Astrocyte (in vitro differentiated cells and primary cell): ENCODE measurements at regions not wholly inside any gene's neighbourhood (a gene's known extent, or its start where the extent isn't known, plus 50 kb on each side); places are given as distances from the start of the nearest gene placed in this dataset.
"Not testable (repeated sequence)": the region's sequence is repeated elsewhere in the genome, so short reads cannot be mapped to it uniquely, and the experiment has no call there.

Experiments used
- DNase-seq: peaks from one replicate; pipeline ENCODE4 v3.0.0-alpha.2; 2010; ENCODE audit warnings: low read depth
- FAIRE-seq: peaks from 2 replicates; lab custom pipeline; 2011; peaks lifted over from hg19 to GRCh38; lab: Jason Lieb, UNC
- H2AFZ ChIP-seq: 2 replicates; pipeline ENCODE4 v1.6.0; 2012; ENCODE audit warnings: low read depth, low read length, inconsistent platforms
- H3K27ac ChIP-seq: 2 replicates; pipeline ENCODE4 v1.5.1; 2011; ENCODE audit warnings: low read depth, low read length, inconsistent platforms
- H3K27me3 ChIP-seq: 2 replicates; pipeline ENCODE4 v1.6.0; 2011; ENCODE audit warnings: low read length, inconsistent platforms; ENCODE audit not compliant: insufficient read depth
- H3K36me3 ChIP-seq: 2 replicates; pipeline ENCODE4 v1.5.1; 2011; ENCODE audit warnings: low read length, inconsistent platforms; ENCODE audit not compliant: insufficient read depth
- H3K4me1 ChIP-seq: 2 replicates; pipeline ENCODE4 v1.5.1; 2011; ENCODE audit warnings: low read length, inconsistent platforms; ENCODE audit not compliant: insufficient read depth
- H3K4me2 ChIP-seq: 2 replicates; pipeline ENCODE4 v1.6.0; 2012; ENCODE audit warnings: low read length, inconsistent platforms
- H3K4me3 ChIP-seq: 2 replicates; pipeline ENCODE4 v1.5.1; 2011; ENCODE audit warnings: low read depth, mild to moderate bottlenecking, low read length, inconsistent platforms; ENCODE audit not compliant: insufficient read depth
- H3K79me2 ChIP-seq: 2 replicates; pipeline ENCODE4 v1.6.0; 2012; ENCODE audit warnings: mild to moderate bottlenecking, low read length, inconsistent platforms; ENCODE audit not compliant: insufficient read depth
- H3K9ac ChIP-seq: 2 replicates; pipeline ENCODE4 v1.6.0; 2012; ENCODE audit warnings: mild to moderate bottlenecking, low read length, inconsistent platforms
- H3K9me3 ChIP-seq: 2 replicates; pipeline ENCODE4 v1.5.1; 2012; ENCODE audit warnings: low read depth, mild to moderate bottlenecking, low read length, inconsistent platforms; ENCODE audit not compliant: insufficient read depth
- H4K20me1 ChIP-seq: 2 replicates; pipeline ENCODE4 v1.6.0; 2012; ENCODE audit warnings: low read length, inconsistent platforms; ENCODE audit not compliant: insufficient read depth
- H3K27ac Mint-ChIP-seq: one replicate; pipeline ENCODE4 v1.8.0; 2021; ENCODE audit warnings: mild to moderate bottlenecking, mixed read lengths; ENCODE audit not compliant: unreplicated experiment
- H3K27me3 Mint-ChIP-seq: one replicate; pipeline ENCODE4 v1.8.0; 2021; ENCODE audit warnings: low read depth, mixed read lengths; ENCODE audit not compliant: unreplicated experiment
- H3K36me3 Mint-ChIP-seq: one replicate; pipeline ENCODE4 v1.8.0; 2021; ENCODE audit warnings: low read depth, mixed read lengths; ENCODE audit not compliant: unreplicated experiment
- H3K4me1 Mint-ChIP-seq: one replicate; pipeline ENCODE4 v1.8.0; 2021; ENCODE audit warnings: low read depth, mixed read lengths; ENCODE audit not compliant: unreplicated experiment
- H3K4me3 Mint-ChIP-seq: one replicate; pipeline ENCODE4 v1.8.0; 2021; ENCODE audit warnings: mild to moderate bottlenecking, moderate library complexity, mixed read lengths; ENCODE audit not compliant: unreplicated experiment
- H3K9me3 Mint-ChIP-seq: one replicate; pipeline ENCODE4 v1.8.0; 2021; ENCODE audit warnings: mild to moderate bottlenecking, mixed read lengths; ENCODE audit not compliant: unreplicated experiment
- CTCF ChIP-seq: IDR thresholded peaks from 2 replicates; pipeline ENCODE4 v1.5.1; 2011; ENCODE audit warnings: low read depth, mild to moderate bottlenecking, inconsistent platforms, low read length, moderate library complexity; ENCODE audit not compliant: insufficient read depth
- EZH2 ChIP-seq: IDR thresholded peaks from 2 replicates; pipeline ENCODE4 v1.6.1; 2012; ENCODE audit warnings: mild to moderate bottlenecking, low read length, inconsistent platforms; ENCODE audit not compliant: insufficient read depth

- Mint-ChIP-seq H3K36me3 (no peaks in the 10 kb centered on the region), H3K9me3 (peaks cover 2% of the 10 kb centered on the region), H3K27me3 (no peaks in the 10 kb centered on the region), H3K27ac (no peak overlapping the region), H3K4me3 (no peak overlapping the region), H3K4me1 (peaks cover 3% of the 10 kb centered on the region)
- no peaks in the 10 kb centered on the region for H4K20me1 ChIP-seq
- no peak for DNase-seq
- H3K4me1 ChIP-seq = no peaks in the 10 kb centered on the region
- H3K4me2 ChIP-seq = no peak overlapping the region
- no peak for FAIRE-seq
- H3K27me3 ChIP-seq = no peaks in the 10 kb centered on the region
- no peak overlapping the region for H3K9ac ChIP-seq
- H3K4me3 ChIP-seq = no peak overlapping the region
- TF ChIP-seq CTCF (no peak), EZH2 (no peak)
- no peak overlapping the region for H2AFZ ChIP-seq
- H3K9me3 ChIP-seq = no peaks in the 10 kb centered on the region
- no peak overlapping the region for H3K27ac ChIP-seq
- H3K36me3 ChIP-seq = no peaks in the 10 kb centered on the region
- H3K79me2 ChIP-seq = no peaks in the 10 kb centered on the region
These were observed 1303.3 kb downstream of the ROBO2 start for GRCh38 chr3:78343221-78343620.

GRCh38 chr3:78344267-78344666 is 1304.4 kb downstream of the ROBO2 start:
- H3K27ac Mint-ChIP-seq, H3K4me3 Mint-ChIP-seq, DNase-seq, H3K9ac ChIP-seq, H3K4me2 ChIP-seq, H3K27ac ChIP-seq, H3K4me3 ChIP-seq, H3K36me3 ChIP-seq, H3K4me1 ChIP-seq, FAIRE-seq, H3K27me3 ChIP-seq, H3K36me3 Mint-ChIP-seq, H3K27me3 Mint-ChIP-seq, H2AFZ ChIP-seq, H3K9me3 ChIP-seq, H4K20me1 ChIP-seq, H3K9me3 Mint-ChIP-seq, H3K79me2 ChIP-seq, H3K4me1 Mint-ChIP-seq: not testable (repeated sequence)

GRCh38 chr3:78344918-78345317 is 1305.0 kb downstream of the ROBO2 start:
- Histone ChIP-seq H3K27ac (no peak overlapping the region), H2AFZ (no peak overlapping the region), H3K9me3 (no peaks in the 10 kb centered on the region), H3K4me3 (no peak overlapping the region), H3K27me3 (no peaks in the 10 kb centered on the region), H3K4me1 (no peaks in the 10 kb centered on the region), H4K20me1 (no peaks in the 10 kb centered on the region), H3K9ac (no peak overlapping the region), H3K36me3 (no peaks in the 10 kb centered on the region), H3K4me2 (no peak overlapping the region), H3K79me2 (no peaks in the 10 kb centered on the region)
- Mint-ChIP-seq H3K9me3 (peaks cover 2% of the 10 kb centered on the region), H3K27me3 (no peaks in the 10 kb centered on the region), H3K4me1 (peaks cover 3% of the 10 kb centered on the region), H3K27ac (no peak overlapping the region), H3K4me3 (no peak overlapping the region), H3K36me3 (no peaks in the 10 kb centered on the region)
- TF ChIP-seq EZH2 (no peak), CTCF (no peak)
- DNase-seq (no peak), FAIRE-seq (no peak)
